ENCODE measurements at regions not wholly inside any gene's neighbourhood (a gene's known extent, or its start where the extent isn't known, plus 50 kb on each side); places are given as distances from the start of the nearest gene placed in this dataset.
"Not testable (repeated sequence)": the region's sequence is repeated elsewhere in the genome, so short reads cannot be mapped to it uniquely, and the experiment has no call there.

- DNase-seq: no peak
Measured at GRCh38 chrX:45524805-45525204, 324.1 kb upstream of the DIPK2B start.

- no peak for DNase-seq
Measured at GRCh38 chrX:45524296-45524695, 323.6 kb upstream of the DIPK2B start.

- no peak for DNase-seq
Measured at GRCh38 chrX:45518552-45518951, 317.9 kb upstream of the DIPK2B start.

GRCh38 chrX:45517090-45517973 lies 316.7 kb upstream of the DIPK2B start:
- DNase-seq: no peak

GRCh38 chrX:45515262-45516215 lies 314.9 kb upstream of the DIPK2B start:
- peak; percentile 37 for DNase-seq

- no peak for DNase-seq
Measured at GRCh38 chrX:45513042-45513441, 312.4 kb upstream of the DIPK2B start.

GRCh38 chrX:45508454-45508853 lies 307.8 kb upstream of the DIPK2B start:
- no peak for DNase-seq

- DNase-seq: no peak
Measured at GRCh38 chrX:45506149-45506730, 305.6 kb upstream of the DIPK2B start.

GRCh38 chrX:45505214-45505613 lies 304.5 kb upstream of the DIPK2B start:
- no peak for DNase-seq

GRCh38 chrX:45503787-45504362 lies 303.2 kb upstream of the DIPK2B start:
- DNase-seq: not testable (repeated sequence)

- DNase-seq: no peak
Measured at GRCh38 chrX:45502396-45502795, 301.7 kb upstream of the DIPK2B start.

- DNase-seq: no peak
Measured at GRCh38 chrX:45497290-45497689, 296.6 kb upstream of the DIPK2B start.

GRCh38 chrX:45485719-45486118 lies 285.0 kb upstream of the DIPK2B start:
- DNase-seq: no peak

GRCh38 chrX:45479835-45480422 lies 279.3 kb upstream of the DIPK2B start:
- DNase-seq: no peak

- no peak for DNase-seq
Measured at GRCh38 chrX:45479196-45479834, 278.6 kb upstream of the DIPK2B start.

GRCh38 chrX:45472968-45473367 lies 272.3 kb upstream of the DIPK2B start:
- no peak for DNase-seq

- DNase-seq: not testable (repeated sequence)
Measured at GRCh38 chrX:45467537-45467936, 266.9 kb upstream of the DIPK2B start.

GRCh38 chrX:45455732-45456131 lies 255.1 kb upstream of the DIPK2B start:
- DNase-seq: not testable (repeated sequence)

- DNase-seq: no peak
Measured at GRCh38 chrX:45454290-45454689, 253.6 kb upstream of the DIPK2B start.

- DNase-seq: no peak
Measured at GRCh38 chrX:45449982-45450381, 249.3 kb upstream of the DIPK2B start.

GRCh38 chrX:45447995-45448394 lies 247.3 kb upstream of the DIPK2B start:
- DNase-seq: no peak

GRCh38 chrX:45447331-45447730 lies 246.7 kb upstream of the DIPK2B start:
- DNase-seq: no peak
